GM18858 (cell line): ENCODE measurements at regions not wholly inside any gene's neighbourhood (a gene's known extent, or its start where the extent isn't known, plus 50 kb on each side); places are given as distances from the start of the nearest gene placed in this dataset.

Source experiments
- ATAC-seq: cut with Tn5 transposase; IDR thresholded peaks from one replicate; pipeline ENCODE4 v1.9.1; 2021; ENCODE audit not compliant: unreplicated experiment

GRCh38 chr10:79001082-79001885 is 67.5 kb upstream of the ZMIZ1 start:
- ATAC-seq, result no peak

GRCh38 chr10:79002336-79002735 is 66.4 kb upstream of the ZMIZ1 start:
- no peak for ATAC-seq

- ATAC-seq, result no peak
Observed at GRCh38 chr10:79003183-79004100, 65.3 kb upstream of the ZMIZ1 start.

GRCh38 chr10:79004311-79004710 is 64.5 kb upstream of the ZMIZ1 start:
- ATAC-seq, result no peak

GRCh38 chr10:79005126-79005810 is 63.5 kb upstream of the ZMIZ1 start:
- ATAC-seq, result no peak

- ATAC-seq, result no peak
Observed at GRCh38 chr10:79007018-79007417, 61.7 kb upstream of the ZMIZ1 start.

GRCh38 chr10:79007421-79008319 is 61.1 kb upstream of the ZMIZ1 start:
- ATAC-seq, result no peak

- no peak for ATAC-seq
Observed at GRCh38 chr10:79009145-79009544, 59.6 kb upstream of the ZMIZ1 start.

- ATAC-seq, result no peak
Observed at GRCh38 chr10:79012567-79012966, 56.2 kb upstream of the ZMIZ1 start.

GRCh38 chr10:79013406-79013987 is 55.3 kb upstream of the ZMIZ1 start:
- no peak for ATAC-seq

- ATAC-seq, result no peak
Observed at GRCh38 chr10:79014796-79015195, 54.0 kb upstream of the ZMIZ1 start.

GRCh38 chr10:79017882-79018520 is 50.8 kb upstream of the ZMIZ1 start:
- no peak for ATAC-seq

GRCh38 chr10:79018521-79019011 is 50.2 kb upstream of the ZMIZ1 start:
- no peak for ATAC-seq
